ENCODE measurements at regions not wholly inside any gene's neighbourhood (a gene's known extent, or its start where the extent isn't known, plus 50 kb on each side); places are given as distances from the start of the nearest gene placed in this dataset.

GRCh38 chr14:89618330-89618708 is 201.3 kb upstream of the FOXN3 start:
- peak overlapping the region; percentile 81 for H3K4me3 ChIP-seq (replicated peaks; ENCODE audit: low read depth, low read length)
- peak; percentile 34 for DNase-seq (ENCODE audit: low read depth)
- TF ChIP-seq CTCF (IDR thresholded peaks at IDR 0.05; ENCODE audit: low read length, missing control alignments), result no peak

- peak overlapping the region; percentile 81 for H3K4me3 ChIP-seq (replicated peaks; ENCODE audit: low read depth, low read length)
- TF ChIP-seq CTCF (IDR thresholded peaks at IDR 0.05; ENCODE audit: low read length, missing control alignments), result no peak
- peak; percentile 60 for DNase-seq (ENCODE audit: low read depth)
Observed at GRCh38 chr14:89617481-89618329, 200.7 kb upstream of the FOXN3 start.

- peak; percentile 60 for DNase-seq (ENCODE audit: low read depth)
- peak overlapping the region; percentile 81 for H3K4me3 ChIP-seq (replicated peaks; ENCODE audit: low read depth, low read length)
- TF ChIP-seq CTCF (IDR thresholded peaks at IDR 0.05; ENCODE audit: low read length, missing control alignments), result no peak
Observed at GRCh38 chr14:89616852-89617341, 199.9 kb upstream of the FOXN3 start.

DNA sequence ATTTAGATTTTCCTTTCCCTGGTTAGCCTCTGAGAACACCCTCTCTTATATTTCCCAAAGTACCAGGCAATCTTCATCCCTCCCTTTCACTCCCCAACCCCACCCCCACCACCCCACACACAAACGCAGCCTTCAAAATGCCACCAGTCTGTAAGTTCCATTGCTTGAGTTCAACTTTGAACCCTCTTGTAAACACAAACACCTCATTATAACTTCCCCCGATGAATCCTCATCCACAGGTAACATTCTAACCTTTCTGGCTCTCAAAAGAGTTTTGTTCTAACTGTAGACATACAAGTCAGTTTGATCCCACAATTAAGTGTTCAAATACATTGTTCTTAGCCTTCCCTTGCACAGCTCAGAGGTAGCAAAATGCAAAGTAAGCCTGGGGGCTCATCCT is 199.4 kb upstream of the FOXN3 start:
- no peak for DNase-seq (ENCODE audit: low read depth)
- H3K4me3 ChIP-seq (replicated peaks; ENCODE audit: low read depth, low read length), result peak overlapping the region; percentile 8
- no peak for TF ChIP-seq CTCF (IDR thresholded peaks at IDR 0.05; ENCODE audit: low read length, missing control alignments)

DNA sequence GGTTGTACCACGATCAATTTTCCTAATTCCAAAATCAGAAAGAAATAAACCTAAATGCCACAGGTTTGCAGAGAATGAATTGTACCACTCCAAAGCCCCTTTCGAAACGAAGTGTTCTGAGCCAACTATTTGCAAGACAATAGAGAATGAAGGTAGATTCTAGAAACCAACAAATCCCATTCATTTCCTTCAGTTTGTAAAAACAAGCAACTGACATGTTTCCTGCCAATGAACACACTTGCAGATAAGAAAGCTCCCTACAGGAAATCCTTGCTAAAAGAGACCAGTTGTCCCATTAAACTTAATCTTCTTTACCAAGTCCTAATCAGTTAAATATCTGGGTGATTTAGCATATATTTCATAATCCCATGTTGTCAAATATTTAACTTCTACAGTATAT is 198.4 kb upstream of the FOXN3 start:
- H3K4me3 ChIP-seq (replicated peaks; ENCODE audit: low read depth, low read length), result no peak overlapping the region
- DNase-seq (ENCODE audit: low read depth), result peak; percentile 72
- TF ChIP-seq CTCF (IDR thresholded peaks at IDR 0.05; ENCODE audit: low read length, missing control alignments), result no peak

DNA sequence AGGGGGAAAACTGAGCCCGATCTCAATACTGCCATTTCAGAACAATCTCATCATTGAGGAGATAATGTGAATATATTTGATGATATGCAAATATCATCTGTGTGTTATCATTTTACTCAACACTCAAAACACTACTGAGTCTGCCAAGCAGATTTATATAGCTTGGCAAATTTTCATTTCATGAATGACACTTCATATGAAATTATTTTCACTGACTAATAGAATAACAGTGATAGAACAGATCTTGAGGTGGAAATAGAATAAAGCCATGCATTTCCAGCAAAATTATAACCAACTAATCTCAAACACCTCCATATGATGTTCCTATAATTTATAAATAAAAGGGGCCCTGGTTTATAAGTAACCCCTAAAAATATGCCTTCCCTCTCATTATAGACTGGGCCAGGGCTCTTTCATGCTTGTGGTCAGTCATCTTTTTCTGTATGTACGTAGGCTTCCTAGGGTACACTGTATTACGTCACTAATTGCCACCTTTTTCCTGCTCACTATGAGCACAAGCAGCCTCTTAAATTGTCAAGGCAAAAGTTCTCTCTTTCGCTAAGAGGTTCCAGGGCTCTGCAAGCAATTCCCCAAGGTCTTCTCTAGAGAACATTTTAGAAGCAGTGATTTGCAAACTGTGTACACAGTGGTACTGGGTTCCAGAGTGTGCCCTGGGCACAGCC is 197.1 kb upstream of the FOXN3 start:
- no peak for TF ChIP-seq CTCF (IDR thresholded peaks at IDR 0.05; ENCODE audit: low read length, missing control alignments)
- no peak overlapping the region for H3K4me3 ChIP-seq (replicated peaks; ENCODE audit: low read depth, low read length)
- no peak for DNase-seq (ENCODE audit: low read depth)

Measured in fibroblast of pulmonary artery (primary cell).